ENCODE measurements at regions not wholly inside any gene's neighbourhood (a gene's known extent, or its start where the extent isn't known, plus 50 kb on each side); places are given as distances from the start of the nearest gene placed in this dataset.

GRCh38 chr5:59955241-59955640, 61.7 kb upstream of the PDE4D start:
- Histone ChIP-seq H3K4me1 (ENCODE audit: insufficient read depth, low read length) (no peaks in the 10 kb centered on the region), H3K4me3 (replicated peaks in 1 of 3; ENCODE audit: insufficient read depth in 1 of 3, low read depth in 2 of 3, low read length in 3 of 3) (no peak overlapping the region), H3K79me2 (ENCODE audit: insufficient read depth, low read length) (no peaks in the 10 kb centered on the region), H3K27ac (ENCODE audit: extremely low read length, insufficient read depth, low read length) (no peak overlapping the region), H3K36me3 (replicated peaks in 1 of 2; ENCODE audit: control insufficient read depth in 1 of 2, insufficient read depth in 2 of 2, low read length in 2 of 2) (no peaks in the 10 kb centered on the region), H4K20me1 (ENCODE audit: insufficient read depth, low read length) (no peaks in the 10 kb centered on the region), H3K4me2 (ENCODE audit: low read depth, low read length) (no peak overlapping the region), H2AFZ (ENCODE audit: low read length) (no peak overlapping the region), H3K9ac (ENCODE audit: insufficient read depth, low read depth, low read length) (no peak overlapping the region), H3K9me3 (ENCODE audit: low read length) (no peaks in the 10 kb centered on the region), H3K27me3 (ENCODE audit: control insufficient read depth in 1 of 2, insufficient read depth in 2 of 2, low read length in 2 of 2) (no peaks in the 10 kb centered on the region)
- ATAC-seq (no peak), DNase-seq (ENCODE audit: low spot score) (no peak), FAIRE-seq (no peak)
- CTCF ChIA-PET (ENCODE audit: low intra/inter-chr PET ratio, low total read pairs): no interaction called here
- intact Hi-C loops (cut with micrococcal nuclease; ENCODE audit: unreplicated experiment): no loop called here
- in situ Hi-C loops (cut with HindIII; ENCODE audit: extremely low pct_ligation_motif_present, low pct_unique_long_range_greater_than_20kb): no loop called here
- POLR2A ChIA-PET: no interaction called here
- no CpG with 5 or more reads among the region's 2 CpGs for WGBS (ENCODE audit: low lambda C conversion rate)
- TF ChIP-seq ZNF75D (CRISPR knock-in tag; IDR thresholded peaks at IDR 0.05; ENCODE audit: borderline replicate concordance) (no peak), ZC3H13 (CRISPR knock-in tag; IDR thresholded peaks at IDR 0.05) (no peak), FOXO1 (CRISPR knock-in tag; IDR thresholded peaks at IDR 0.05) (no peak), HBP1 (CRISPR knock-in tag; IDR thresholded peaks at IDR 0.05; ENCODE audit: low read depth) (no peak), ZNF607 (CRISPR knock-in tag; IDR thresholded peaks at IDR 0.05; ENCODE audit: borderline replicate concordance) (no peak), IRX3 (CRISPR knock-in tag; IDR thresholded peaks at IDR 0.05; ENCODE audit: borderline replicate concordance, low read depth) (no peak), THYN1 (CRISPR knock-in tag; IDR thresholded peaks at IDR 0.05; ENCODE audit: borderline replicate concordance, low read depth) (no peak)
- no TSS peak for BruUV-seq (replicated peaks)

GRCh38 chr5:59943452-59944113, 50.1 kb upstream of the PDE4D start:
- POLR2A ChIA-PET: no interaction called here
- Histone ChIP-seq H3K9ac (ENCODE audit: insufficient read depth, low read depth, low read length) (no peak overlapping the region), H3K27me3 (ENCODE audit: control insufficient read depth in 1 of 2, insufficient read depth in 2 of 2, low read length in 2 of 2) (no peaks in the 10 kb centered on the region), H3K4me1 (ENCODE audit: insufficient read depth, low read length) (no peaks in the 10 kb centered on the region), H4K20me1 (ENCODE audit: insufficient read depth, low read length) (no peaks in the 10 kb centered on the region), H3K27ac (ENCODE audit: extremely low read length, insufficient read depth, low read length) (no peak overlapping the region), H3K9me3 (ENCODE audit: low read length) (no peaks in the 10 kb centered on the region), H3K79me2 (ENCODE audit: insufficient read depth, low read length) (no peaks in the 10 kb centered on the region), H2AFZ (ENCODE audit: low read length) (no peak overlapping the region), H3K4me3 (replicated peaks in 1 of 3; ENCODE audit: insufficient read depth in 1 of 3, low read depth in 2 of 3, low read length in 3 of 3) (no peak overlapping the region), H3K4me2 (ENCODE audit: low read depth, low read length) (no peak overlapping the region), H3K36me3 (replicated peaks in 1 of 2; ENCODE audit: control insufficient read depth in 1 of 2, insufficient read depth in 2 of 2, low read length in 2 of 2) (no peaks in the 10 kb centered on the region)
- FAIRE-seq: no peak
- no CpG with 5 or more reads among the region's 6 CpGs for WGBS (ENCODE audit: low lambda C conversion rate)
- in situ Hi-C loops (cut with HindIII; ENCODE audit: extremely low pct_ligation_motif_present, low pct_unique_long_range_greater_than_20kb) (no loop called here), intact Hi-C loops (cut with micrococcal nuclease; ENCODE audit: unreplicated experiment) (no loop called here)
- no peak for ATAC-seq
- DNase-seq (ENCODE audit: low spot score): no peak
- CTCF ChIA-PET (ENCODE audit: low intra/inter-chr PET ratio, low total read pairs): no interaction called here
- BruUV-seq (replicated peaks): no TSS peak
- no peak for TF ChIP-seq ZNF530 (CRISPR knock-in tag; IDR thresholded peaks at IDR 0.05; ENCODE audit: low read depth)

Small RNAs in the stretch of these regions (small RNA-seq; reads per million reads assigned to genes)
- gene RNU6-806P (ENCODE audit: insufficient read depth in 2 of 3, insufficient read length in 3 of 3, low read depth in 2 of 3, low replicate concordance in 1 of 3): 0 to 10.6 (median 4.9) reads per million in 3 experiments
